NAMALWA (cell line): ENCODE measurements at regions not wholly inside any gene's neighbourhood (a gene's known extent, or its start where the extent isn't known, plus 50 kb on each side); places are given as distances from the start of the nearest gene placed in this dataset.

Experiments used
- DNase-seq: peaks from one replicate; pipeline ENCODE4 v3.0.0-alpha.2; 2015; ENCODE audit warnings: low spot score

DNA sequence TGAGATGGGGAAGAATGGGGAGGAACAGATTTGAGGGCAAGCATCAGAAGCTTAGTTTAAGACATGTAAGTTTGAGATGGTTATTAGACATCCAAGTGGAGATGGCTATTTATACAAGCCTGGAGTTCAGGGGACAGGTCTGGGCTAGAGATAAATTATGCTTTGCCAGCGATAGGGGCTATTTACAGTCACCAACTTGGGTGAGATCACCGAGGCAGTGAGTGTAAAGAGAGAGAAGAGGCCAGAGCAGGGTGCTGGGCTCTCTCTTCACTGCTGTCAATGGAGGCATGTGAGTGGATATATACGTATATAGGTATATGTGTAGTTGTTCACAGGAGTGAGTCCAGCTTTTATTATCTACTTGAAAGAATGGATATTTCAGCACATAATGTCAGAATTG lies 81.0 kb downstream of the QPCT start:
- DNase-seq = no peak

GRCh38 chr2:37427241-37427640 lies 82.8 kb downstream of the QPCT start:
- DNase-seq = no peak

GRCh38 chr2:37436323-37436722 lies 91.9 kb downstream of the QPCT start:
- DNase-seq = no peak

DNA sequence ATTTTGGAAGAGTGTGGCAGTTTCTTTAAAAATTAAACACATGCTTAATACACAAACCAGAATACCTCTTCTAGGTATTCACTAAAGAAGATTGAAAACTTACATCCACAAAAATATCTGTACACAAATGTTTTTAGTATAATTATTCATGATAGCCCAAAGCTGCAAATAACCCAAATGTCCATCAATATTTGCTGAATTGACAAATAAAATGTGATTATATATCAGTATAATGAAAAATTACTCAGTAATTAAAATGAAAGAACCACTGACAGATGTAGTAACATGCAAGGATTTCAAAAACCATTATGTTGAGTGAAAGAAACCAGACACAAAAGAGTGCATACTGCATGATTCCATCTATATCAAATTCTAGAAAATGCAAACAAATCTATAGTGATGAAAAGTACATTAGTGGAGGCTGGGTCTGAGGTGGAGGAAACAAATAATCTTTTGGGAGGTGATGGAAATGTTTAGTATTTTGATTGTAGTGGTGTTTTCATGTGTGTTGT lies 94.8 kb downstream of the QPCT start:
- no peak for DNase-seq

DNA sequence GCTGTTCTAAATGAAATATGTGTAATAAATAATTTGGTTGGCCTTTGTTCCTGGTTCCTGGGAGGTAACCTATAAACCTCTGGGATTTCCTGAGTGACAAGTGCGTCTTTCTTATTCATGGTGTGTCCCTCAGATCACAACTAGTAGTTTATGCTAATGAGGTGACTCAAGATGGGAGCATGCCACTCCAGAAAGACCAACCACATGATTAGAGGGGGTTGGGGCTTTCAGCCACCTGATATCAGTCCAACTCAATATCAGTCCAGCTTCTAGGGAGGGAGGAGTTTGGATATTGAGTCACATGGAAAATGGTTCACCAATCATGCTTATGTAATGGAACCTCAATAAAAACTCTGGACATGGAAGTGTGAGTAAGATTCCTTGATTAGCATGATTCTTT lies 96.6 kb downstream of the QPCT start:
- no peak for DNase-seq

GRCh38 chr2:37443082-37443481 lies 98.7 kb downstream of the QPCT start:
- DNase-seq = no peak

- DNase-seq = no peak
Measured at GRCh38 chr2:37447446-37447845, 103.0 kb downstream of the QPCT start.

GRCh38 chr2:37448342-37449120 lies 104.1 kb downstream of the QPCT start:
- no peak for DNase-seq

DNA sequence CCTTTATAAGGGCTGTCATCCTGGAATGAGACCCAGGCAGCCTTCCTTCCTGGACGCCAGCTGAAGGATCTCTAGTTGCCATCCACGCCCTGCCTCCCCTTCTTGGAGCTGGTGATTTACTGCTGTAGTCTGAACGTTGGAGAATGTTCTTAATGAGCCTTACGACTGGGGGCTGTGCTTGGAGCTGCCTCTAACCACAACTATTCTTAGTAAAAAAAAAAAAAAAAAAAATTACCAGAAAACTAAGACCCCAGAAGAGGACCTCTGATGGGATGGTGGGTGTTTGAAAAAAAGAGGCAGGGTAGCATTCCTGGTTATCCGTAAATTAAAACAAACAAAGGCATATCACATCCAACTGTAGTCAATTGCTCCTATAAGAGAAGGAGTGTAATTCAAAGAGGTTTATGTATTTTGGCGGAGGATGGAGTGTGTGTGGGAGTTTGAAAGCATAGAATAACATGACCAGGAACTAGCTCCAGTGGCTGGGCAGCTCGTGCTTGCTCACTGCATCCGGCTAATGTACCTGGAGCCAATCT lies 105.4 kb downstream of the QPCT start:
- no peak for DNase-seq

DNA sequence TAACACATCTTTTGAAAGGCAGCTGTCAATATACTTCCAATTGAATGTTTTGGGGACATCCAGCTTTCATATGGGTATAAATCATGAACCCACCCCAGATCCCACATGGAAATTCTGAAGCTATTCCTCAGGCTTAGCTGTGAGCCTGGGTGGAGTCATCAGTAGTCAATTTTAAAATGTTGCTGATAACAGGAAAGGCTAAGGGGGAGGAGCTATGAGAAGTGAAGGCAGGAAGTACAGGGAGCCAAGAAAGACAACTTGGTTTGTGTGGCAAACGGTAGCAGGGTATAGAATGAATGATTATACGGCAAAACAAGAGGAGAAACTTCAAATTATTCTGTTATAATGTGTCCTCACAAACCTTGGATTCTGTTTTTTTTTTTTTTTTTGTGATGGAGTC lies 108.6 kb downstream of the QPCT start:
- DNase-seq = no peak

GRCh38 chr2:37454851-37455762 lies 110.7 kb downstream of the QPCT start:
- no peak for DNase-seq

GRCh38 chr2:37456479-37456878 lies 112.0 kb downstream of the QPCT start:
- DNase-seq = no peak

- no peak for DNase-seq
Measured at GRCh38 chr2:37457401-37457901, 113.0 kb downstream of the QPCT start.

DNA sequence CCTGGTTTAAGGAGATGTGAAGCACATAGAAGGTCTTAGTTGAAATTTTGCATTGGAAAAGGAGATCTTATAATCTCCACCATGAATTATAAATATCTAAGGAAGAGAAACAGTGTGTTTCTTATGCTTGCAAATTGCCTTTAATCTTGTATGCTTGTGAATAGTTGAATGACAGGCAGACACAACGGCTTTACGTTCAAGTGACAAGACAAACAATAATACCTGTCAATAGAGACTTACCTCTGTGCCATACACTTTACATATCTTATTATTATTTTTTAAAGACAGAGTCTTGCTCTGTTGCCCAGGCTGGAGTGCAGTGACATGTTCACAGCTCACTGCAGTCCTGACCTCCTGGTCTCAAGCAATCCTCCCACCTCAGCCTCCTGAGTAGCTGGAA lies 113.7 kb downstream of the QPCT start:
- no peak for DNase-seq

DNA sequence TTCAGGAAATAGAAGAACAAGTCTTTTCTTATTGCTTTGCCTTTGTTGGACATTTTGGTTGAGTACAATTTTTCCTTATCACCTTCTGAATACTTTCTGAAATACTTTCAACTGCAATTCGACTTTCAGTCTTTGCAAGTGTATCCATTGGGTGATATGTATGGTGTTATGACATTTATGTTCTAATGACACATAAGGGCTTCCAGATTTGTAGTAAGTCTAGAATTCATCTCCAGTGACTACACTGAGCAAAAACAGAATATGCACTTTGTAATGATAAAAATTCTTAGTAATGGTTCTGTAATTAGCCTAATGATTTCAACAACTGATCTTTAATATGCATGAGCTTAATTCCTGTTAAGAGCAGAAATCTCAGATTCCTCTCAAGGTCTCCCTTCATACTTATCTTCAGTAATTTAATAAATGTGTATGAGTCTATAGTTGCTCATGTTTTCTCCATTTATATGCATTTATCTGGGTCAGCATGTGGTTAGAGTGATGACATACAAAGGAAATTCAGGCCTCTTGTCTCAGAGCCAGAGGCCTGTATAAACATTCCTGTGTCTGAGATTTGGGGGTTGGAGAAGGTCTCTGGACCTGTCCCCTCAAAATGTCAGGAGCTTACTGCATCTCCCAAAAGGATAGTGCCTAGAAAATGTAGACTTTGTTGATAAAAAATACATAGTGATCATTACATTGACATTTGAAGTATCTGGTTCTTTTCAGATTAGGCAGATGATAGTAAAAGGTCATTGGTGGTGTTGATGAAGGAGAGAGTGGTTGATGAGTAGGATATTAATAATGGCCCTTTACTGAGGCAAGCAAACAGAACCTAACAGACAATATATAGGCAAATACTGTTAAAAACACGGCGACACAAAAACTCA lies 114.9 kb downstream of the QPCT start:
- no peak for DNase-seq

- DNase-seq = no peak
Measured at GRCh38 chr2:37460896-37461229, 116.4 kb downstream of the QPCT start.

DNA sequence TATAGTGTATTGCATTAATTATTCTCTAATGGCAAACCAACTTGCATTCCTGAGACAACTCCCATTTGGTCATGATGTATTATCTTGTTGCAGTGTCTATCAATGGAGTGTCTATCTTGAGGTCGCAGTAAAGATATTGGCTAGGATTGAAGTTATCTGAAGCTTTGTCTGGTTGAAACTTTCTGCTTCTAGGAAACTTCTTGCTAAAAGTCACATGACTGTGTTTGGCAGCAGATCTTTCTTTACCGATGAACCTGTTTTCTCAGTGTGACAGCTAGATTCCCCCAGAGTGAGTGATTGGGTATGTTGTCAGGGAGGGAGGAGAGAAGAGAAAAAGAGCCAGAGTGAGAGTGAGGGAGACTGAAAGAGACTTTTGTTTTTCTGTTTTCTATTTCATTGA lies 119.6 kb downstream of the QPCT start:
- DNase-seq = no peak

DNA sequence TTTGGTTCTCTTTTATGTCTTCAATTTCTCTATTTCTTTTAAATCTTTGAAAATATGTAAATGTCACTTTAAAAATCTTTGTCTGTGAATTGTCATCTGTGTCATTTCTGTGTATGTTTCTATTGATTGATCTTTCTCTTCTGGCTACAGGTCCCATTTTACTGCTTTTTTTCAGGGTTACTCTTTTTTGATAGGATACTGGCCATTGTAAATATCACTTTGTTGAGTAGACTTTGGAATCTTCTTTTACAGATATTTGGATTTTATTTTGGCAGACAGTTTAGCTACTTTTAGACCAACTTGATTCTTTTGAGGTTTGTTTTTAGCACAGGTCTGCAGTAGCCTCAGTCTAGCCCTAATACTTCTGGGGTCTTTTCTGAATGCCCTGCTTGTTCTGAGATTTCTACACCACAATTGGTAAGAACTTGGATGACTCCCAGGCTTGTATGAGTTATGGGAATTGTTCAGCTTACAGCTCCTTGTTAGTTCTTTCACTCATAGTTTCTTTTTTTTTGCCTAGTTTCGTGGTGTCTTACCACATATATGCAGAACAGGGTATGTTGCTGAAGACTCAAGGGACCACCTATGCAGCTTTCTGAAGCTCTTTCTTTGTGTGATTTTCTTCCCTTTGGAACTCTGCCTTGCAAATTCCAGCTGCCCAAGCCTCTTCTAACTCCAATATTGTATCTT lies 122.2 kb downstream of the QPCT start:
- no peak for DNase-seq

DNA sequence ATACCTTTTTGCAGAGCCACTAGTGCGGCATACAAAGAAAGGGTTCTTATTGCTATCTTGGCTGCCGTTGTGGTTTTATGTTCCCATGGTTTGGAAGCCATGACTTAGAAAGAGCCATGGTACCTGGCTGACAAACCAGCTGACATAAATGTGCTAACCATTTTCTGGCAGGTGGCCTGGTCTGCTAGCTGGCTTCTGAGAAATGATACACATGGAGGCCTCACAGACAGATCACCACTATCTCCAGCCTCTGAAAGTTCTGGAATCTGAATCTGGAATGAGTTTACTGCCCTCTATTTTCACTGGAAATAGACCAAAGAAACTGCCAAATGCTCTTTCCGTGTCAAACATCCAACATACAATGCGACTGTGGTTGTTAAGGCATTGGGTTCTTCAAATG lies 123.7 kb downstream of the QPCT start:
- DNase-seq = no peak

DNA sequence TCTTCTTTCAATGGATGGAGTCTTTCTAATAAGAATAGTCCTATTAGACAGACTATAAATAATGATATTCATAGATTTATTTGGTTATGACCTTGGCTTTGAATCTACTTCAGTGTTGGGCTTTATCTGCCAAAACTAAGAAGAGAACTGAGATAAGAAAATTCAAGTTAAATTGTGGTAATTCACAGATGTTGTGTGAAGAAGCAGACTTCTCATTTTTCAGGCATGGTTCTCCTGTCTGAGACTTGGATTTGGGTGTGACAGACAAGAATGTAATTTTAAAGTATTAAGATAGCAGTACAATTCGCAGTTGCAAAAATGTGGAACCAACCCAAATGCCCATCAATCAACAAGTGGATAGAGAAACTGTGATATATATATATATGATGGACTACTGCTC lies 124.7 kb downstream of the QPCT start:
- DNase-seq = no peak

- no peak for DNase-seq
Measured at GRCh38 chr2:37471104-37471503, 126.7 kb downstream of the QPCT start.
